ELR (cell line): ENCODE measurements at regions not wholly inside any gene's neighbourhood (a gene's known extent, or its start where the extent isn't known, plus 50 kb on each side); places are given as distances from the start of the nearest gene placed in this dataset.
A peak's percentile ranks its signal among the peaks of the same experiment; 100 is the strongest.

ENCODE experiments used
- DNase-seq: peaks from one replicate; pipeline ENCODE4 v3.0.0-alpha.2; 2015; ENCODE audit warnings: low read depth

- peak; percentile 0 for DNase-seq
These were observed 379.1 kb downstream of the DMRT2 start for GRCh38 chr9:1429297-1429696.

- no peak for DNase-seq
These were observed 381.3 kb downstream of the DMRT2 start for GRCh38 chr9:1431461-1431860.

- DNase-seq: peak; percentile 2
These were observed 384.1 kb downstream of the DMRT2 start for GRCh38 chr9:1434052-1434767.

- no peak for DNase-seq
These were observed 384.7 kb downstream of the DMRT2 start for GRCh38 chr9:1434811-1435210.

- DNase-seq: no peak
These were observed 390.1 kb downstream of the DMRT2 start for GRCh38 chr9:1440256-1440655.

GRCh38 chr9:1442105-1442504 lies 391.9 kb downstream of the DMRT2 start:
- no peak for DNase-seq

- DNase-seq: no peak
These were observed 393.3 kb downstream of the DMRT2 start for GRCh38 chr9:1443450-1443849.

- DNase-seq: no peak
These were observed 396.5 kb downstream of the DMRT2 start for GRCh38 chr9:1446671-1447070.

GRCh38 chr9:1453636-1454035 lies 403.5 kb downstream of the DMRT2 start:
- no peak for DNase-seq

- DNase-seq: no peak
These were observed 404.1 kb downstream of the DMRT2 start for GRCh38 chr9:1454211-1454610.

- no peak for DNase-seq
These were observed 404.6 kb downstream of the DMRT2 start for GRCh38 chr9:1454616-1455347.

GRCh38 chr9:1455766-1456165 lies 405.6 kb downstream of the DMRT2 start:
- DNase-seq: no peak

GRCh38 chr9:1456301-1457024 lies 406.3 kb downstream of the DMRT2 start:
- no peak for DNase-seq

GRCh38 chr9:1457460-1457859 lies 407.3 kb downstream of the DMRT2 start:
- DNase-seq: no peak

- peak; percentile 67 for DNase-seq
These were observed 408.3 kb downstream of the DMRT2 start for GRCh38 chr9:1458503-1458902.

GRCh38 chr9:1460143-1460769 lies 410.1 kb downstream of the DMRT2 start:
- no peak for DNase-seq

- DNase-seq: no peak
These were observed 411.7 kb downstream of the DMRT2 start for GRCh38 chr9:1461812-1462211.

GRCh38 chr9:1462626-1463308 lies 412.6 kb downstream of the DMRT2 start:
- DNase-seq: no peak

GRCh38 chr9:1469996-1470395 lies 419.8 kb downstream of the DMRT2 start:
- no peak for DNase-seq

GRCh38 chr9:1473956-1474634 lies 423.9 kb downstream of the DMRT2 start:
- no peak for DNase-seq

- DNase-seq: no peak
These were observed 424.5 kb downstream of the DMRT2 start for GRCh38 chr9:1474671-1475070.
